ACHN (cell line): ENCODE measurements at regions not wholly inside any gene's neighbourhood (a gene's known extent, or its start where the extent isn't known, plus 50 kb on each side); places are given as distances from the start of the nearest gene placed in this dataset.
"Not testable (repeated sequence)": the region's sequence is repeated elsewhere in the genome, so short reads cannot be mapped to it uniquely, and the experiment has no call there.

Source experiments
- DNase-seq: peaks from one replicate; pipeline ENCODE4 v3.0.0-alpha.2; 2015
- in situ Hi-C: cut with HindIII; loops from 2 replicates; pipeline ENCODE4 v1.10.0; 2017; ENCODE audit warnings: low sequenced_read_pairs, low pct_ligation_motif_present, low pct_unique_long_range_greater_than_20kb

DNA sequence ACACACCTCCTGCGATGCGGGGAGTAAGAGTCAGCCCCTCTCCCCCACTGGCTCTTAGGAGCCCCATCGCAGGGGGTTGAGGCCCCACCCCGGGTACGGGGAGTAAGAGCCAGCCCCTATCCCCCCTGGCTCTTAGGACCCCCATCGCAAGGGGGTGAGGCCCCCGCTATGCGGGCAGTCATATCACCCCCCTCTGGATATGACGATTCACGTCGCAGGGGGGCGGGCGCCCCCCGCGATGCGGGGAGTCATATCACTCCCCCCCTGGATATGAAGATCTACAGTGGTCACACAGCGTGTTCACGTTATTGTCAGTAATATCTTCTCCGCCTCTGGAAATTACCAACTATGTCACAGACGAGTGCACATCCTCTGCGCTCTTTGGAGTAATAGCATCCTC, 61.1 kb downstream of the DEFB131A start:
- not testable (repeated sequence) for DNase-seq

DNA sequence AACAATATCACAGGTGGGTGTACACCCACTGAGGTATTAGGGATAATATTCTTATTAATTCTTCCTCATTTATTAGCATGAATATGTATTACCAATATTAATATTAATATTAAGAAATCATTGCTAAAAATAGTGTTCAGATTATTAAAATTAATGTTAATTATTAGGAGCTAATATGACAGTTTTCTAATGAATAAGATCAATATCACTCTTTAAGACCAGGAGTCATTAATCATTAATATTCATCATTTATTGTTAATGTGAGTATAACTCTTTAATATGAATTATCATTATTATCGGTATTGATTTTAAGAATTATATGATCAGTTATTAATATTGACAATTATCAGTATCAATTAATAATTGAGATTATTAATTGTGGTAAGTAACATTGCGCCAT, 62.5 kb downstream of the DEFB131A start:
- in situ Hi-C loops, DNase-seq: not testable (repeated sequence)

More for the DNA sequence above, 61.1 kb downstream of the DEFB131A start:
- in situ Hi-C loops, result not testable (repeated sequence)

DNA sequence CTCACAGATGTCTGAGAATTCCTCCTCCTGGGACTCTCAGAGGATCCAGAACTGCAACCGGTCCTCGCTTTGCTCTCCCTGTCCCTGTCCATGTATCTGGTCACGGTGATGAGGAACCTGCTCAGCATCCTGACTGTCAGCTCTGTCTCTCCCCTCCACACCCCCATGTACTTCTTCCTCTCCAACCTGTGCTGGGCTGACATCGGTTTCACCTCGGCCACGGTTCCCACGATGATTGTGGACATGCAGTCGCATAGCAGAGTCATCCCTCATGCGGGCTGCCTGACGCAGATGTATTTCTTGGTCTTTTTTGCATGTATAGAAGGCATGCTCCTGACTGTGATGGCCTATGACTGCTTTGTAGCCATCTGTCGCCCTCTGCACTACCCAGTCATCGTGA, 68.7 kb downstream of the DEFB131A start:
- in situ Hi-C loops, DNase-seq: not testable (repeated sequence)

DNA sequence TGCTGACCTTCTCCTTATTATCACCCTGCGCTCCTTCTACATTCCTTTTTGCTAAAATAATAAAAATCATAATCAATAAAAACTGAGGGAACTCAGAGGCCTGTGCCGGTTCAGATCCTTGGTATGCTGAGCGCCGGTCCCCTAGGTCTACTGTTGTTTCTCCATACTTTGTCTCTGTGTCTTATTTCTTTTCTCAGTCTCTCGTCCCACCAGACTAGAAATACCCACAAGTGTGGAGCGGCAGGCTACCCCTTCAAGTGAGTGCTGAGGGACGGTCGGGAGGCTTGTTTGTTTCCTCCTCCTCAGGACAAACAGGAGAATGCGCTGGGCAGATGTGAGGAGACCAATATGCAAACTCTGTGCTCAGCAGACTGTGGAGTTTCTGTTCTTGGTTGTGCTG, 75.4 kb downstream of the DEFB131A start:
- in situ Hi-C loops, DNase-seq: not testable (repeated sequence)

DNA sequence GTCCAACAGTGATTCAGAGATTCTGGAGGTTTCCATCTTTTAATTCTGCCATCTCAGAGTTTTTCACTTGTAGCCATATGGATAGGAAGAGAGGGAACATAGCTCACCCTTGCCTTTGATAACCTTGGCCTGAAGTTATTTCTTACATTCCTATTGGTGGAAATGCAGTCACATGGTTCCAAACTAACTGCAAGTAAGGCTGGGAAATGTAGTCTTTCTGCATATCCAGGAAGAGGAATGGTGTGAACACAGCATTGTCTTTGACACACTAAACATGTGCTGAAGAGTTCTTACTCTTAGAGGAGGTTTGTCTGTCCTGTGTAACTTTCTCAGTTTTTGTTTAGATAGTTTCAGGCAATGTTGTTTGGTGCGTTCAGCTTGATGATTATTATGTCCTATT, 78.7 kb downstream of the DEFB131A start:
- DNase-seq, in situ Hi-C loops: not testable (repeated sequence)

DNA sequence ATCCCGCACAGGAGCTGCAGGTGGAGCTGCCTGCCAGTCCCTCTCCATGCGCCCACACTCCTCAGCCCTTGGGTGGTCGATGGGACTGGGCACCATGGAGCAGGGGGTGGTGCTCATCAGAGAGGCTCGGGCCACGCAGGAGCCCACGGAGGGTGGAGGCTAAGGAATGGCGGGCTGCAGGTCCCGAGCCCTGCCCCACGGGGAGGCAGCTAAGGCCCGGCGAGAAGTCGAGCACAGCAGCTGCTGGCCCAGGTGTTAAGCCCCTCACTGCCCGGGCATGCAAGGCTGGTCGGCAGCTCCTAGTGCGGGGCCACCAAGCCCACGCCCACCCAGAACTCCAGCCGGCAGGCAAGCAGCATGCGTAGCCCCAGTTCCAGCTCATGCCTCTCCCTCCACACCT, 80.2 kb downstream of the DEFB131A start:
- in situ Hi-C loops, DNase-seq: not testable (repeated sequence)

DNA sequence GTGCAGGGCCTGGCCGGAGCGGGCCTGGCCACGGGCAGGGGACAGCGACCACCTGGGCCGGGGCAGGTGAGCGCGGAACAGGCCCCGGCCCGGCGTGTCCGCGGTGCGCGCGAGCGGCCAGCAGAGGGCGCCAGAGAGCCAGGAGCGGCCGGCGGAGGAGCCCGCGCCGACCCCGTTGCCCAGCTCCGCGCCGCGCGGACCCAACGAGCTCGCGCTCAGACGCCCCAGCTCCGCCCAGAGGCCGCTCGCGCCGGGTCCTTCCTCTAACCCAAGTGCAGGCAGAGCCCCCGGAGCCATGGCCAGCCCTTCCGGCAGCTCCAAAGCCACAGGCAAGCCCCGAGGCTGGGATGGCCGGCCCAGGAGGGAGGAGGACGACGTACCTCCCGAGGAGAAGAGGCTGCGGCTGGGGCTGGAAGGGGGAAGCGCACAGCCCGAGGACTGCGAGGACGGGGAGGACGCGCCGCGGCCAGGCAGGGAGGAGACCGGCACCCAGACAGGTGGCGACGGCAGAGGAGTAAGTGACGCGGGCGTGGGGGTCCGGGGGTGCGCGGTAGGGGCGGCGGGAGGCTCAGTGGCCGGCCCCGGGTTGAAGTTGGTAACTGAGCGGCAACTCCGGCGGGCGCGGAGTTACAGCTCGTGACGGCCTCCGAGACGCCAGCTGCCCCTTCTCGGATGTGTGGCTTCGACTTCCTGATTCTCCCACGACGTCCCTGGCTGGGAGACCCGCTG, 88.1 kb downstream of the DEFB131A start:
- DNase-seq, result peak; percentile 57
- in situ Hi-C loops, result not testable (repeated sequence)

DNA sequence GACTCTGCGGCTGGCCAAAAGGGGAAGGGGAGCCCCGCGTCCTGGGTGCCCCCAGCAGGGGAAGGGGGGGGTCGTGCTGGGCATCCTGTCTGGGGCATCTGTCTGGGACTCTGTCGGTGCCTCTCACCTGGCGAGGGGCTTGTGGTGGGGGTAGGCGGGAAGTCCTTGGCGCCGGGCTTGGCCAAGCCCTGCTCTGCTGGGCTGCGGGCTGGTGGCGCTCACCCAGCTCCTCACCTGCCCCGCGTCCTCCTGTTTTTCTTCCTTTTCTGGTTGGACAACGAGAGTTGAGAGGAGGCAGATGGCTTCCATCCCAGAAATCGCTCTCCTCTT, 88.6 kb downstream of the DEFB131A start:
- in situ Hi-C loops, DNase-seq: not testable (repeated sequence)

DNA sequence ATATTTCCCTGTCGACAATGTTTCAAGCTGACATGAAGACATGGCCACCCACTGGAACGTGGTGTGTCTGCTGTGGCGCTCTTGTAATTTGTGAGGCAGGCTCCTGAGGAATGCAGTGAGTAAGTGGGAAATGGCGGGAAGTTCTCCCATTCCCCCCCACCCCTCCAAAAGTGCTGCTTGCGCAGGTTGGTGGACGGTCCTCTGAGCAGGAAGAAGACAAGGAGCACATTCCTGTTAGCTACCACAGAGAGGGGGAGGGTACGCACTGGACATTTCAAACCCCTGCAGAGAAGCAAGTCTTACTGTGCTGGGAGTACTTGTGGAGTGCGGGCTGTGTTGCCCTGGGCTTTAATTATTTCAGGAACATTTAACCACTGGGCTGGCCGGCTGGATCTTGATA, 92.9 kb downstream of the DEFB131A start:
- DNase-seq, in situ Hi-C loops: not testable (repeated sequence)

DNA sequence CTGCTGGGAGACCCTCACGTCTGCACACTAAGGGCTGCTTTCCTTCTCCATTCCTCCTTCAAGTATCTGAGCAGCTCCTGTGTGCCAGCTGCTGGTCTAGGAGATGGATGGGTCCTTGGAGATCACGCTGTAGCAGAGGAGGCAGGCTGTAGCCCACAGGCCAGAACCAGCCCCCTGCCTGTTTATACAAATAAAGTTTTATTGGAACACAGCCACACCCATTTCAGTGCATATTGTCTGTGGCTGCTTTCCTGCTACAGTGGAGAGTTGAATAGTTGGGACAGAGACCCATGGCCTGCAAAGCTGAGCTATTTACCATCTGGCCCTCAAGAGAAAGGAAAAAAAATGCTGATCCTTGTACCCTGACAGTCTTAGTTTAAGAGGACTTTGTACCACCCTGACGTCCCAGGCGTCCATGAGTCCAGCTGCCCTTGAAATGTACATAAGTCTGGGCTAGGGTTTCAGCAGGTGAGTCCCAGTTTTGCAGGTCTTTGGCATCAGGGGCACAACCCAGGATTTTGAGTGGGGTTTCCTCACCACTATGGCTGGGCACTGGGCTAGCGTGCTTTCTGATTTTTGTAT, 95.8 kb downstream of the DEFB131A start:
- DNase-seq, in situ Hi-C loops: not testable (repeated sequence)

DNA sequence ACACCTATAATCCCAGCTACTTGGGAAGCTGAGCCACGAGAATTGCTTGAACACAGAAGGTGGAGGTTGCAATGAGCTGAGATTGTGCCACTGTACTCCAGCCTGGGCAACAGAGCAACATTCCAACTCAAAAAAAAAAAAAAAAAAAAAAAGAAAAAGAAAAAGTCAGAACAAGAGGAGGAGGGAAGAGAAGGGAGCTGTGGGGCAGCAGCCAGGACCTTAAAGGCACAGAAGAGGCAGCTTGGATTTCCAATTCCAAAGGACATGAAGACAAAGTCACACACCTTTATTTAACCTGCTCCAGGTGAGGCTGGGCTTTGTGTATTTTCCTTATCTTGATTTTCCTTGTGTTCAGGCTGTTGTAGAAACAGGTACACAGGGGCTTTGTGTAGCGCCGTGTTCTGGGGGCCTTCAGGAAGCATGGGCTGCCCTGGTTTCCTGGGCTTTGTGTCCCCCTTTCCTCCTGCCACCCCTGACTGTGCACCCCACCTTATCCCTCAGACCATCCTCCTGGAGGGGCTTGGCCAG, 97.2 kb downstream of the DEFB131A start:
- in situ Hi-C loops, result not testable (repeated sequence)

DNA sequence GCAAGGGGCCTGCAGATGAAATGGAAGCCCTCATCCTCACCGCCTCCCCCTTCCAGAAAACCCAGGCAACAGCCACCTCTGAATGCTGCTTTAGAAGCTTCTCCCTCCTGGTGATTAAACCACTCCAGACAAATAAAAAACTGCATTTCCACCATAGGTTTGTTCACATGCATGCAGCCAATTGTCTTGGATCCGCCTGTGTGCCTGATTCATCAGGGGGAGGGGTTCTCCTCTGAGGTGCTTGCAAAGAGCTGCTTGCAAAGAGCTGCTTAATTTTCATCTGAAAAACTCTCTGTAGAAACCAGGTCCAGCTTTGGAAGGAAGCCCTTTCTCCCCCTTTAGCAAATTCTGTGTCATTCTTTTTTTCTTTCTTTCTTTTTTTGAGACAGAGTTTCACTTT, 100.6 kb downstream of the DEFB131A start:
- in situ Hi-C loops, DNase-seq: not testable (repeated sequence)

More for the DNA sequence above, 97.2 kb downstream of the DEFB131A start:
- DNase-seq, result not testable (repeated sequence)

DNA sequence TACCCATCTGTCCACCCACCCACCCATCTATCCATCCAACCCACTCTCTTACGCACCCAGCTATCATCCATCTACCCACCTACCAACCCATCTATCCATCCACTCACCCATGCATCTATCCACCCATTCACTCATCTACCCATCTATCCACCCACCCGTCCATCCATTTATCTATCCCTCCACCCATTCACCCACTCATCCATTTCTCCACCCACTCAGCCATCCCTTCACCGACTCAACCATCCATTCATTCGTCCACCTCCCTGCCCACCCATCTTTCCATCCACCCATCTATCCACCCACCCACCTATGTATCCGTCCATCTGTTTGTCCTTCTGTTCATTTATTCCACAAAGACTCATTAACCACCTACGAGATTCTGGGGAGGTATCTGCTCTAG, 103.3 kb downstream of the DEFB131A start:
- DNase-seq, in situ Hi-C loops: not testable (repeated sequence)

DNA sequence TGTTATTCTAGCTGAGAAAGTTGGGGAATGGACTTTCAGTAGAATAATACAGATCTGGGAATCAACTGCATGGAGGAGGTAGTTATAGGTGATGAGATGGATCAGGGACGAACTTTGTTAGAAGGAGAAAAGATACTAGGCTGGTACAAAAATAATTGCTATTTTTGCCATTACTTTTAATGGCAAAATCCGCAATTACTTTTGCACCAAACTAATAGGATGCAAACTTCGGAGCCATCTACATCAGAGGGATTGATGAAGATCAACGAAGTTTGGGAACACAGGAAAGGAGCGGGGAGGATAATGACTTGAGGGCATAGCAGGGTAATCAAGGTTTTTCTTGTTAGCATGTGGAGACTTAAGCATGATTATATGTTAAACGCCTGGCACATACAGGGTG, 111.9 kb downstream of the DEFB131A start:
- in situ Hi-C loops, DNase-seq: not testable (repeated sequence)

DNA sequence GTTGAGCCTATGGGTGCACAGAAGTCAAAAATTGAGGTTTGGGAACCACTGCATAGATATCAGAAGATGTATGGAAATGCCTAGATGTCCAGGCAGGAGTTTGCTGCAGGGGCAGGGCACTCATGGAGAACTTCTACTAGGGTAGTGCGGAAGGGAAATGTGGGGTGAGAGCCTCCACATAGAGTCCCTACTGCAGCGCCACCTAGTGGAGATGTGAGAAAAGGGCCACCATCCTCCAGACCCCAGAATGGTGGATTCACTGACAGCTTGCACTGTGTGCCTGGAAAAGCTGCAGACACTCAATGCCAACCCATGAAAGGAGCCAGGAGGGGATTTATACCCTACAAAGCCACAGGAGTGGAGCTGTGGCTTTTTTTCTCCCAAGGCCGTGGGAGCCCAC, 133.7 kb downstream of the DEFB131A start:
- in situ Hi-C loops, result not testable (repeated sequence)
- DNase-seq, result peak; percentile 0

DNA sequence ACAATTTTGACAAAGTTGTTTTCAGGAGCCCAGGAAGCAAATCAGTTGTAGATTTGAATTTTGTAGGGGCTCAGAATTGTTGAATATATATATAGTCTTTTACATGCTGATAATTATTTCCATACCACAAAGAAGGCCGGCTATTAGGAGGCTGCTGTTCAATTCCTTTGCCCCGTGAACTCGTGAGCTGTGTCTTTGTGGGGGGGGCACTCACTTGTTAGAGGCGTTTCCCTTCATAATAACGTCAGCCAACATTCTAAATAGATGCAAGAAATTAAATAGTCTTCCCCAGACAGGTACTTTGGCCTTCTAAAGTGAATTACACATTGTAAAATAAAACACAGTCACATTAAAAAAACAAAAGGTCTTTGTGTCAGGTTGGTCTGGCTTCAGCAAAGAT, 138.7 kb downstream of the DEFB131A start:
- DNase-seq, in situ Hi-C loops: not testable (repeated sequence)

DNA sequence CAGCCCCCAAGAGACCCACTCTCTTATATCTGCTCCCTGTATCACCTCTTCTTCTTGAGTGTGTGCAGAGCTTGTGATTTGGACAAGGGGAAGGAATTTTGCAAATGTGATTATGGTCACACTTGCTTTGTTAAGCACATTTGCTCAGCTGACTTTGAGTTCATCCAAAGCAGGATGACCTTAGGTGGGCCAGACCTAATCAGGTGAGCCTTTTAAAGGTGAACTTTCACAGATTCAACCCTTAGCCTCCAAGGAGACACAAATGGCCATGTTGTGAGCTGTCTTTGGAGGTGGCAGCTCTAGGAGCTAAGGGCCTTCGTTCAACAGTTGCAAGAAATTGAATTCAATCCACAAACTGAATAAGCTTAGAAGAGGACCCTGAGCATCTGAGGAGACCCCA, 147.8 kb downstream of the DEFB131A start:
- in situ Hi-C loops, result no loop called here
- DNase-seq, result no peak

DNA sequence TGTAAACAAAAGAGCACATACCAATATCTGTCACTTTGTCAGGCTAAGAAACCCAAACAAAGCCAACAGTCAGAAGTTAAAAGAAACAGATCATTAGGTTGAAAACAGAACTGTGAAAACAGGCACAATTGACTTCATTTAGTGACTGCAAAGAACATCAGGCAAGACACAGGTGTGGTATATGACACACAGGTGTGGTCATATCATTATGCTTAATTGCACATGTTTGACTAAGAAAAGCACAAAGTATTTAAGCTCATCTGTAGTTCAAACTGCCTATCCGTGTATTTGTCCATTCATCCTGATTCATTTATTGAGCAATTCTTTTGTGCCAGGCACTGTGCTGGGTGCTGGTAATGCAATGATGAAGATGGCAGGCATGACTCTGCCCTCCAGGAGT, 150.7 kb downstream of the DEFB131A start:
- DNase-seq, result no peak
- in situ Hi-C loops, result no loop called here

DNA sequence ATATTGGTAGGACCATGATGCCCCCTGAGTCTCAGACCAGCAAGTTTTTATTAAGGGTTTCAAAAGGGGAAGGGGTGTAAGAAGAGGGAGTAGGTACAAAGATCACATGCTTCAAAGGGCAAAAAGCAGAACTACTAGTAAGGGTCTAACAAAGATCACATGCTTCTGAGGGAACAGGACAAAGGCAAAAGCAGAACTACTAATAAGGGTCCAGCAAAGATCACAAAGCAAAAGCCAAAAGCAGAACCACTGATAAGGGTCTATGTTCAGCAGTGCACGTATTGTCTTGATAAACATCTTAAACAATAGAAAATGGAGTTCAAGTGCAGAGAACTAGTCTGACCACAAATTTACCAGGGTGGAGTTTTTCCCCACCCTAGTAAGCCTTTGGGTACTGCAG, 151.3 kb downstream of the DEFB131A start:
- in situ Hi-C loops, DNase-seq: not testable (repeated sequence)

DNA sequence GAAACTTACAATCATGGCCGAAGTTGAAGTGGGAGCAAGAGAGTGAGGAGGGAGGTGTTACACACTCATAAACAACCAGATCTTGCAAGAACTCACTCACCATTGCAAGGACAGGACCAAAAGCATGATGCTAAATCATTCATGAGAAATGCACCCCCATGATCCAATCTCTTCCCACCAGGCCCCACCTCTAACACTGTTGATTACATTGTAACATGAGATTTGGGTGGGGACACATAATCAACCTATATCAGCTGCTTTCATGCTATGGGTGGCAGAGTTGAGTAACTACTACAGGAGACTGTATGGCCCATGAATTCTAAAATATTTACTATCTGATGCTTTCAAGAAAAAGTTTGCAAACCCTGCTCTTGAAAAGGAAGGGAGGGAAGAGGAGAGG, 155.1 kb downstream of the DEFB131A start:
- in situ Hi-C loops, result no loop called here
- no peak for DNase-seq
